ENCODE measurements at regions not wholly inside any gene's neighbourhood (a gene's known extent, or its start where the extent isn't known, plus 50 kb on each side); places are given as distances from the start of the nearest gene placed in this dataset.

DNA sequence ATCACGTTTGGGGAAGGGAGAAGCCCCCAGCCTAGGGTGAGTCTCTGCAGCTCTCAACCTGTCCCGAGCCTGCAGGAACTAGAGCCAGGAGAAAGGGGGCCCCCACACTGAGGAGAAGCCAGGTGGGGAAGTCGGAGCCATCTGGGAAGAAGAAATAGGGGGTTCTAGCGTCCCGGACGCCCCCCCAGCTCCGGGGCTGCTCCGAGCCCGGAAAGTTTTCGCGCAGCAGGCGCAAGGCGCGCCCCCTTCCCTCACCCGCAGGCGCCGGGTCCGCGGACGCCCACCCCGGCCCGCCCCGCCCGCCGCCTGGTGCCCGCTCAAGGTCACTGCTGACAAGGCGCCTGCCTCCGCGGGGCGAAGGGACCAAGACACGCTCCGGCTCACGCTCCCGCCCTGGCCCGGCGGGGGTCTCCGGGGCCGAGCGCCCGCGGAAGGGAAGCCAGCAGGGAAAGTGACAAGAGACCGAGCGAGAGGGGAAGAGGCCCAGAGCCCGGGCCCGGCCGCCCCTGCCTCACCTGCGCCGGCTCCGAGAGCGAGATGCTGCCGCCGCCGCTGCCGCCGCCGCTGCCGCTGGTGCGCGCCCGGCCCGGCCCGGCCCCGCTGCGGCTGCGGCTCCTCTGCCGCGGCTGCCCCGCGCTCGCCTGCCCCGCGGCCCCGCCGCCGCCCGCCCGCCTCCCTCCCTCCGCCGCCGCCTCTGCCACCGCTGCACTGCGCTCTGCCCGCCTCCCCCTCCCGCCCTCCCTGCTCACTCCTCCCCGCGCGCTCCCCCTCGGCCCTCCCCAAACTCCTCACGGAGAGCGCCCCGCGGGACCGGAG lies 108.4 kb upstream of the SLC6A11 start:
- Histone ChIP-seq H3K27ac (no peak overlapping the region), H3K4me3 (peak overlapping the region in 5 of 8 donors; percentile 13 to 52 (median 19)), H3K9me3 (no peaks in the 10 kb centered on the region), H3K36me3 (no peaks in the 10 kb centered on the region), H3K4me1 (peaks cover 0 to 13% (median 6%) of the 10 kb centered on the region in 6 donors), H3K27me3 (replicated peaks in 1 of 7) (peaks cover 3 to 100% (median 52%) of the 10 kb centered on the region in 7 donors)
- intact Hi-C loops (cut with DNase I; ENCODE audit: low total_unique reads), result no loop called here
- no peak for DNase-seq
- 1 to 5% (median 2%) methylated on average over 23 to 93 of the region's 93 CpGs for WGBS, 5 donors
- TF ChIP-seq, protein P1, sequence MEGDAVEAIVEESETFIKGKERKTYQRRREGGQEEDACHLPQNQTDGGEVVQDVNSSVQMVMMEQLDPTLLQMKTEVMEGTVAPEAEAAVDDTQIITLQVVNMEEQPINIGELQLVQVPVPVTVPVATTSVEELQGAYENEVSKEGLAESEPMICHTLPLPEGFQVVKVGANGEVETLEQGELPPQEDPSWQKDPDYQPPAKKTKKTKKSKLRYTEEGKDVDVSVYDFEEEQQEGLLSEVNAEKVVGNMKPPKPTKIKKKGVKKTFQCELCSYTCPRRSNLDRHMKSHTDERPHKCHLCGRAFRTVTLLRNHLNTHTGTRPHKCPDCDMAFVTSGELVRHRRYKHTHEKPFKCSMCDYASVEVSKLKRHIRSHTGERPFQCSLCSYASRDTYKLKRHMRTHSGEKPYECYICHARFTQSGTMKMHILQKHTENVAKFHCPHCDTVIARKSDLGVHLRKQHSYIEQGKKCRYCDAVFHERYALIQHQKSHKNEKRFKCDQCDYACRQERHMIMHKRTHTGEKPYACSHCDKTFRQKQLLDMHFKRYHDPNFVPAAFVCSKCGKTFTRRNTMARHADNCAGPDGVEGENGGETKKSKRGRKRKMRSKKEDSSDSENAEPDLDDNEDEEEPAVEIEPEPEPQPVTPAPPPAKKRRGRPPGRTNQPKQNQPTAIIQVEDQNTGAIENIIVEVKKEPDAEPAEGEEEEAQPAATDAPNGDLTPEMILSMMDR (IDR thresholded peaks at IDR 0.05 in 8 of 11, conservative IDR thresholded peaks at IDR 0.05 in 3 of 11), result no peak
- TF ChIP-seq POLR2A (IDR thresholded peaks at IDR 0.05) (no peak), POLR2AphosphoS5 (IDR thresholded peaks at IDR 0.05) (no peak)

DNA sequence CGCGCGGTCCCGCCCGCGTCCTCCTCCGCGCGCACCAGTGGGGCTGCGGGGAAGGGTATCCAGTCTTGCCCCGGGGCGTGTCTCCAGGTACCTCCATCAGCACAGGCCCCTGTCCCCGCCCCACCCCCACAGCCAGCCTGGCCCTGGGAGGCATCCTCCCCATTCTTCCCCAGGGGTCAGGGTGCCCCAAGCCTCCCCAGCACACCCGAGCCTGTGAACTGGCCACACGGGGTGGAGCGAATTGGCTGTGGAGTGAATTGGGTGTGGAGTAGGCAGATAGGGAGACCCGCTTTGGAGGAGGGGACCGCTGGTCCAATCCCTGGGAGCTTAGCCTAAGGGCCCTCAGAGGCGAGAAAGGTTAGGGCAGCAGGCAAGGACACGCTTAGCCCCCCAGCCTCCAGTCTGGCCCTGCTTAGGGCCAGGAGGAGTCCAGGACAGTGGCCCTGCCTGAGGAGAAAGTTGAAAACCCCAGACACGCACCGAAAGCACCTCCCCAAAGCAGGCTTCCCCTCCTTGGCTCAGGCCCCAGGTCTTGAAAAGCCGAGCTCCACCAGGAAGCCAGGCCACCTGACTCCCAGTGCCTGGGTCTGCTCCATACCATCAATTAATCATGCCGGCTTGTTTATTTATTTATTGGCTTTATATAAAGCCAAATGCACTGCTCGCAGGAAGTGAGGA lies 107.7 kb upstream of the SLC6A11 start:
- peaks cover 0 to 13% (median 6%) of the 10 kb centered on the region in 6 donors for H3K4me1 ChIP-seq
- intact Hi-C loops (cut with DNase I; ENCODE audit: low total_unique reads), result no loop called here
- no peak overlapping the region for H3K27ac ChIP-seq
- H3K9me3 ChIP-seq, result no peaks in the 10 kb centered on the region
- H3K27me3 ChIP-seq (replicated peaks in 1 of 7), result peaks cover 3 to 97% (median 48%) of the 10 kb centered on the region in 7 donors
- peak overlapping the region in 1 of 8 donors; percentile 52 for H3K4me3 ChIP-seq
- TF ChIP-seq POLR2A (IDR thresholded peaks at IDR 0.05) (no peak), POLR2AphosphoS5 (IDR thresholded peaks at IDR 0.05) (no peak)
- TF ChIP-seq, protein P1 (IDR thresholded peaks at IDR 0.05 in 8 of 11, conservative IDR thresholded peaks at IDR 0.05 in 3 of 11), result no peak
- WGBS, 5 donors, result 20 to 26% (median 22%) methylated on average over 22 to 25 of the region's 25 CpGs
- DNase-seq, result no peak
- H3K36me3 ChIP-seq, result no peaks in the 10 kb centered on the region

DNA sequence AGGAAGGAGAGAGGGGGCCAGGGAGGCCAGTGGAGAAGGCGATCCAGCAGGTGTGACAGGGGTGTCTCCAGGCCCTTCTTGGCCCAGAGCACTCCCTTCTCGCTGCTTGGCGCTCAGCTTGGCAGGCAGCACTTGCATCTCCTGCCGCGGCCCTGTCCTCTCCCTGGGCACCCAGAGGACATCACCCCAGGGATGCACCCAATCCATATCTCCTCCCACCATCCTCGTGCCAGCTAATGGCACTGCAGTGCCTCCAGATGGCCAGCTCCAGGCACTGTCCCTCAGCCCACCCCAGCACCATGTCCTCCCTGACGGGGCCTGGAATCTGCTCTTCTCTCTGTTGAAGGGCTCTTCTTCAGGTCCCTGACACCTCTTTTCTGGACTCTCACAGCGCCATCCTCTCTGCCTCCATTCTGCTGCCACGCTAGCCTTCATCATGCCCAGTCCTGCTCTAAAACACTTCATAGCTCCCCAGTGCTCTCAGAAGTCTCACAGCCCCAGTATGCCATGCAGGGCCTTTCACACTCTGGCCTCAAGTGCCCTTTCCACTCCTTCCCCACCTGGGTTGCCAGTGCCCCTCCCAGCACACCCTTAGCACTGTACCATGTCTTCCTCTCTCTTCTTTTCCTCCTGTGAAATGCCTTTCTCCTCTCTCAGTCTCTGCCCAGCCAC lies 106.8 kb upstream of the SLC6A11 start:
- no peak for DNase-seq
- Histone ChIP-seq H3K36me3 (no peaks in the 10 kb centered on the region), H3K27me3 (replicated peaks in 1 of 7) (peaks cover 3 to 88% (median 48%) of the 10 kb centered on the region in 7 donors), H3K9me3 (peaks cover 0 to 4% (median 1%) of the 10 kb centered on the region in 8 donors), H3K27ac (no peak overlapping the region), H3K4me3 (no peak overlapping the region), H3K4me1 (peaks cover 0 to 13% (median 6%) of the 10 kb centered on the region in 6 donors)
- no peak for TF ChIP-seq POLR2AphosphoS5 (IDR thresholded peaks at IDR 0.05)
- TF ChIP-seq, protein P1 (IDR thresholded peaks at IDR 0.05 in 8 of 11, conservative IDR thresholded peaks at IDR 0.05 in 3 of 11), result no peak
- TF ChIP-seq POLR2A (IDR thresholded peaks at IDR 0.05), result no peak
- 74 to 85% (median 81%) methylated on average over 8 to 9 of the region's 9 CpGs for WGBS, 5 donors
- intact Hi-C loops (cut with DNase I; ENCODE audit: low total_unique reads), result no loop called here
